ENCODE measurements at regions not wholly inside any gene's neighbourhood (a gene's known extent, or its start where the extent isn't known, plus 50 kb on each side); places are given as distances from the start of the nearest gene placed in this dataset.

- no peak overlapping the region for H2AFZ ChIP-seq (ENCODE audit: insufficient read depth, low read depth, low read length, poor library complexity, severe bottlenecking)
- Mint-ChIP-seq H3K4me1 (no peaks in the 10 kb centered on the region), H3K4me3 (no peak overlapping the region), H3K9me3 (ENCODE audit: insufficient read depth) (no peaks in the 10 kb centered on the region), H3K27ac (no peak overlapping the region), H3K27me3 (no peaks in the 10 kb centered on the region)
- ATAC-seq (ENCODE audit: low read depth) (no peak), DNase-seq (no peak)
- H3K4me3 ChIP-seq (ENCODE audit: control extremely low read depth in 1 of 5, extremely low read depth in 1 of 5, insufficient read depth in 1 of 5, low read depth in 2 of 5, low read length in 4 of 5), result no peak overlapping the region
- no peak overlapping the region for H3K4me2 ChIP-seq (replicated peaks; ENCODE audit: low read depth, low read length, poor library complexity, severe bottlenecking)
- 100% methylated on average over 2 of the region's 2 CpGs for WGBS (ENCODE audit: insufficient coverage)
- no peaks in the 10 kb centered on the region for H3K27me3 ChIP-seq (replicated peaks in 1 of 4; ENCODE audit: control extremely low read depth in 1 of 4, control insufficient read depth in 3 of 4, insufficient read depth in 4 of 4, low read length in 3 of 4)
- no peaks in the 10 kb centered on the region for H3K36me3 ChIP-seq (replicated peaks in 1 of 2; ENCODE audit: control extremely low read depth in 1 of 2, control insufficient read depth in 1 of 2, extremely low read depth in 1 of 2, insufficient read depth in 2 of 2, low read length in 1 of 2)
- intact Hi-C loops (cut with micrococcal nuclease), result no loop called here
- TF ChIP-seq EZH2 (IDR thresholded peaks at IDR 0.05; ENCODE audit: borderline replicate concordance, insufficient read depth, low read depth, low read length, poor library complexity, severe bottlenecking), result no peak
- TF ChIP-seq, protein P1, sequence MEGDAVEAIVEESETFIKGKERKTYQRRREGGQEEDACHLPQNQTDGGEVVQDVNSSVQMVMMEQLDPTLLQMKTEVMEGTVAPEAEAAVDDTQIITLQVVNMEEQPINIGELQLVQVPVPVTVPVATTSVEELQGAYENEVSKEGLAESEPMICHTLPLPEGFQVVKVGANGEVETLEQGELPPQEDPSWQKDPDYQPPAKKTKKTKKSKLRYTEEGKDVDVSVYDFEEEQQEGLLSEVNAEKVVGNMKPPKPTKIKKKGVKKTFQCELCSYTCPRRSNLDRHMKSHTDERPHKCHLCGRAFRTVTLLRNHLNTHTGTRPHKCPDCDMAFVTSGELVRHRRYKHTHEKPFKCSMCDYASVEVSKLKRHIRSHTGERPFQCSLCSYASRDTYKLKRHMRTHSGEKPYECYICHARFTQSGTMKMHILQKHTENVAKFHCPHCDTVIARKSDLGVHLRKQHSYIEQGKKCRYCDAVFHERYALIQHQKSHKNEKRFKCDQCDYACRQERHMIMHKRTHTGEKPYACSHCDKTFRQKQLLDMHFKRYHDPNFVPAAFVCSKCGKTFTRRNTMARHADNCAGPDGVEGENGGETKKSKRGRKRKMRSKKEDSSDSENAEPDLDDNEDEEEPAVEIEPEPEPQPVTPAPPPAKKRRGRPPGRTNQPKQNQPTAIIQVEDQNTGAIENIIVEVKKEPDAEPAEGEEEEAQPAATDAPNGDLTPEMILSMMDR (IDR thresholded peaks at IDR 0.05), result no peak
- H3K9ac ChIP-seq (ENCODE audit: low read length), result no peak overlapping the region
- ChIA-PET POLR2A (no interaction called here), CTCF (no interaction called here)
- no peaks in the 10 kb centered on the region for H3K79me2 ChIP-seq (ENCODE audit: control insufficient read depth, insufficient read depth, low read length)
- no peak overlapping the region for H3K27ac ChIP-seq (ENCODE audit: low read length in 2 of 2)
- H3K9me3 ChIP-seq (ENCODE audit: control extremely low read depth in 1 of 3, control insufficient read depth in 2 of 3, insufficient read depth in 1 of 3, low read length in 2 of 3), result peaks cover 0 to 2% (median 0%) of the 10 kb centered on the region in 3 donors
- no peaks in the 10 kb centered on the region for H3K4me1 ChIP-seq (ENCODE audit: control insufficient read depth in 2 of 2, insufficient read depth in 2 of 2, low read length in 2 of 2)
- no peaks in the 10 kb centered on the region for H4K20me1 ChIP-seq (ENCODE audit: control insufficient read depth, insufficient read depth, low read length, poor library complexity, severe bottlenecking)
Measured at GRCh38 chr20:52869276-52869675, 102.9 kb upstream of the TSHZ2 start.

GRCh38 chr20:52867305-52867704 is 104.9 kb upstream of the TSHZ2 start:
- Histone ChIP-seq H2AFZ (ENCODE audit: insufficient read depth, low read depth, low read length, poor library complexity, severe bottlenecking) (no peak overlapping the region), H3K9me3 (ENCODE audit: control extremely low read depth in 1 of 3, control insufficient read depth in 2 of 3, insufficient read depth in 1 of 3, low read length in 2 of 3) (peaks cover 0 to 2% (median 0%) of the 10 kb centered on the region in 3 donors), H3K27ac (ENCODE audit: low read length in 2 of 2) (no peak overlapping the region), H3K27me3 (replicated peaks in 1 of 4; ENCODE audit: control extremely low read depth in 1 of 4, control insufficient read depth in 3 of 4, insufficient read depth in 4 of 4, low read length in 3 of 4) (peaks cover 0 to 3% (median 0%) of the 10 kb centered on the region in 4 experiments), H3K36me3 (replicated peaks in 1 of 2; ENCODE audit: control extremely low read depth in 1 of 2, control insufficient read depth in 1 of 2, extremely low read depth in 1 of 2, insufficient read depth in 2 of 2, low read length in 1 of 2) (no peaks in the 10 kb centered on the region), H4K20me1 (ENCODE audit: control insufficient read depth, insufficient read depth, low read length, poor library complexity, severe bottlenecking) (no peaks in the 10 kb centered on the region), H3K4me1 (ENCODE audit: control insufficient read depth in 2 of 2, insufficient read depth in 2 of 2, low read length in 2 of 2) (no peaks in the 10 kb centered on the region), H3K4me3 (ENCODE audit: control extremely low read depth in 1 of 5, extremely low read depth in 1 of 5, insufficient read depth in 1 of 5, low read depth in 2 of 5, low read length in 4 of 5) (no peak overlapping the region), H3K9ac (ENCODE audit: low read length) (no peak overlapping the region), H3K4me2 (replicated peaks; ENCODE audit: low read depth, low read length, poor library complexity, severe bottlenecking) (no peak overlapping the region), H3K79me2 (ENCODE audit: control insufficient read depth, insufficient read depth, low read length) (no peaks in the 10 kb centered on the region)
- ChIA-PET CTCF (no interaction called here), POLR2A (no interaction called here)
- no peak for ATAC-seq (ENCODE audit: low read depth)
- Mint-ChIP-seq H3K4me1 (no peaks in the 10 kb centered on the region), H3K9me3 (ENCODE audit: insufficient read depth) (no peaks in the 10 kb centered on the region), H3K27ac (no peak overlapping the region), H3K4me3 (no peak overlapping the region), H3K27me3 (no peaks in the 10 kb centered on the region)
- TF ChIP-seq EZH2 (IDR thresholded peaks at IDR 0.05; ENCODE audit: borderline replicate concordance, insufficient read depth, low read depth, low read length, poor library complexity, severe bottlenecking), result no peak
- TF ChIP-seq, protein P1 (IDR thresholded peaks at IDR 0.05), result no peak
- DNase-seq, result no peak
- 76% methylated on average over 3 of the region's 4 CpGs for WGBS (ENCODE audit: insufficient coverage)
- intact Hi-C loops (cut with micrococcal nuclease), result no loop called here
